ENCODE measurements at regions not wholly inside any gene's neighbourhood (a gene's known extent, or its start where the extent isn't known, plus 50 kb on each side); places are given as distances from the start of the nearest gene placed in this dataset.

DNA sequence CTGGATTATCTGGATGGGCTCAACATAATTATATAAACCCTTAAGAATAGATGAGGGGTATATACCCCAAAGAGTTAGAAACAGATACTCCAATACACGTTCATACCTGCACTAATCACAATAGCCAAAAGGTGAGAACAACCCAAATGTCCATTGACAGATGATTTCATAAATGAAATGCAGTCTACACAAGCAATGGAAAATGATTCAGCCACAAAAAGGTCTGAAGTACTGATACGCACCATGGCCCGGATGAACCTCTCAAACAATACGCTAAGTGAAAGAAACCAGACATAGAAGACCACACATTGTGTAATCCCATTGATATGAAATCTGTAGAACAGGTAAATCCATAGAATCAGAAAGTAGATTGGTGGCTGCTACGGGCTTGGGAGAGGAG, 316.8 kb downstream of the LPIN1 start:
- no peak for DNase-seq

DNA sequence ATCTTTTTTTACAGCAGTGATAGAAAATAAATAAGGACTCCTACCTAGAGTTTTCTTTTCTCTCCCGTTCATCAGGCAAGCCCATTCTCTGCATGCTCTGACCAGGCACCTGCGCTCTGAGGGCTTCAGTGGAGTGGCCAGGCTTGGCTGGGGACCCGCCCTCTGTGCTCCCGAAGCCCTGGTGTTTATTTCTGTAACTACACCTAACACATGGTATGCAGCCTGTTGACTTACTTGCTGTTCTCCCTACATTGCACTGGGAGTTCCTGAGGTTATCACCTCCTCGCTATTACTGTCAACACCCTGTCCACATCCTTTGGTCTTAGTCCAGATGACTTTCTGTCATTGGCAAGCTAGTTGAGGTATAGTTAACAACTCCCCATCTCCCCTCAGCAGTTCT, 317.7 kb downstream of the LPIN1 start:
- DNase-seq = no peak

DNA sequence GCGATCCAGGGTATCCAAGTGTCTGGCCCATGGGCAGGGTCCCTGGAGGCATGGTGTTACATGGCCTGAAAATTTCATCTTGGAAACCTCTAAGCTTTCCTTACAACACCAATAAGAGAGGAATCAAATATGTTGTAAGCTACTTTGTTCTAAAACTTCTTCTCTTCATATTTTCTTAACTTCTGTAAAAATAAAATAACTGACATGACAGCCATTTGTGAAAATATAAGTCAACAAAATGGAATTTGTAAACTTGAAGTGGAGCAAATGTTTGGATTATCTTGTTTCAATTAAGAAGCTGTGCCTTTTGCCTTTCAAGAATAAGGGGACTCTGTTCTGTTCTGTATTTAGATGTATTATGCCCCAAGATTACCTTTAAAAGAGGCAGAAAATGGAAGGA, 319.7 kb downstream of the LPIN1 start:
- DNase-seq = no peak

DNA sequence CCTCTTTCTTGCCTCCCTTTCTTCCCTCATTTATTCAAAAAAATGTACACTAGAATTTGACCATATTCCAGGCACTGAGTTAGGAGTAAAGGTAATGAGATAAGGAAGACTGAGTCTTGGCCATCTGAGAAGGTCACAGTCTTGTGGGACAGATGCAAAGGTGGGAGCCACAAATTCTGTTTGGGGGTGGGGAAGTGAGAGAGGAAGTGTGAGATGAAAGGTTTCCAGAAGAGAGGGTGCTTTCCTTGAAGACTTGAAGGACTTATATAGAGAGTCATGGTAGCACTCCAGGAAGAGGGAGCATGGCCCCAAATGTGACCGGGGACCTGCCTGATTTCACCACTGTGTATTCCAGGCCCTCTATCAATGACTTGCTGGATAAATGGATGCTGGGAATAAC, 320.6 kb downstream of the LPIN1 start:
- no peak for DNase-seq

DNA sequence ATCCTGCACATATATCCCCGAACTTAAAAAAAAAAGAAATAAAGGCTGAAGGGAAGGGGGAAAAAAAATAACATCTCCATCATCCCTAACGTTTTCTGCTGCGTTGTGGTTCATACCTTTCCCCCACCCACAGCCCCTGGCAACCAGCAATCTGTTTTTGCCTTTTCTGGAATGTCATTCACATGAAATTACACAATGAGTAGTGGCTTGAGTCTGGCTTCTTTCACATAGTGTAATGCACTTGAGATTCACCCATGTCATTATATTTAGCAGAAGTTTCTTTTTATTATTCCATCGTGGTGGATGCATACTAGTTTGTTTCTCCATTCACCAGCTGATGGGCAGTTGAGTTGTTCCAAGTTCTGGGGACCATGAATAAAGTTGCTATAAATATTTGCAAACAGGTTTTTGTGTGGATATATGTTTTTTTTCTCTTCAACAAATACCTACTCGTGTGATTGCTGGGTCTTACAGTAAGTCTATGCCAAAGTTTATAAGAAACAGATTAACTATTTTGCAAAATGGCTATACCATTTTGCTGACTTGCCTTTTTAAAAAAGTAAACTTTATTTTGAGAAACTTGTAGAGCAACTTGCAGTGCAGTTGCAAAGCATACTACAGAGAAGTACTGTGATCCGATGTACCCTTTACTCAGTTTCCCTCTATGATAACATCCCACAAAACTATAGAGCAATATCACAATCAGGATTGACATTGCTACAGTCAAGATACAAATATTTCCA, 322.5 kb downstream of the LPIN1 start:
- DNase-seq = no peak

DNA sequence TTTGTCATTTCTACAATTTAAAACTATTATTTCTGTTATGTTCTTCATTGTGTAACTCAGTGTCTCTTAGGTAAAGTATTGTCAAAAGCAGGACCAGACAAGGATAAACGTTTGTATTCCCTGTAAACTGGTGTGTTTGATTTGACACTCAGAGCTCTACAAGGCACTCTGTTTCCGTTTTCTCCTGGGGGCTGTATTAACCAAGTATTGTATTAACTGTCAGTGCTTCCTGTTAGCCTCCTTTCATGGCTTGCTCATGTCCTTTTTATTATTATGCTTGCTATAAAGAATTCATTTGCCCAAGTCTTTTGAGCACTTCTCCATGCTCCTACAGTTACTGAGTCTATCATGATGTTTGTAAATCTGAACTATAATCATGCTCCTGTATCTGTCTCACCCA, 323.7 kb downstream of the LPIN1 start:
- no peak for DNase-seq

DNA sequence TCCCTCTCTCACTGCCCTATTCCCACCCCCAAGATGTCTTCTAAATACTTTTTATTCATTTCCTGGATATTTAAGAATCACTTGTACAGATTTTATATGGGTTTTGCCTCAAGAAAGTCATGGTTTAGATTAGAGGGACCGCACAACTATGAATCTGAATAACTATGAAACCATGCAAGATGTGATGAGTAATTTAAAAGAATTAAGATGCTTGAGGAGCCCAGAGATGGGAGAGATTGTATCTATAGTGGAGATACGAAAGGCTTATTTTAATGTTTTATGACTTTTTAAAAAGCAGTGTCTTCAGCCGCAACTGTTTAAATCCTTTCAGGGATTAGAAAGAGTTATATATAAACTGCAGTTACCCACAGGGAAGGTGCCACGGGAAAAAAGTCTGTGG, 324.1 kb downstream of the LPIN1 start:
- DNase-seq = peak; percentile 27

DNA sequence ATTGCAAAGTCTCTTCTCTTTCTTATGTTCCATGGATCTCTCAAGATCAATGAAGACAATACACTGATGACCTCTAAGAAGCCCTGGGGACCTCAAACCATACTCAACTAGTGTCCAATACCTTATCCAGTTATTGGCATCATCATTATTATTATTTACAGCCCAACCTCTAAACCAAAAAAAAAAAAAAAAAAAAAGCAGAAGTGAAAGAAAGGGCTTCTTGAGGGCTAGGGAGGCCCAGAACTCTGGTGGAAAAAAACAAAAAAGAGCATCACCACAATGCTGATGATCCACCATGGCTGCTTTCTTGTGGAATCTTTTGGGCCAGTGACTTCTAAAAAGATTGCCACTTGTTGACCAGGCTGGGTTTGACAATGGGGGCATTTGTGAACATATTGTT, 324.9 kb downstream of the LPIN1 start:
- DNase-seq = no peak

DNA sequence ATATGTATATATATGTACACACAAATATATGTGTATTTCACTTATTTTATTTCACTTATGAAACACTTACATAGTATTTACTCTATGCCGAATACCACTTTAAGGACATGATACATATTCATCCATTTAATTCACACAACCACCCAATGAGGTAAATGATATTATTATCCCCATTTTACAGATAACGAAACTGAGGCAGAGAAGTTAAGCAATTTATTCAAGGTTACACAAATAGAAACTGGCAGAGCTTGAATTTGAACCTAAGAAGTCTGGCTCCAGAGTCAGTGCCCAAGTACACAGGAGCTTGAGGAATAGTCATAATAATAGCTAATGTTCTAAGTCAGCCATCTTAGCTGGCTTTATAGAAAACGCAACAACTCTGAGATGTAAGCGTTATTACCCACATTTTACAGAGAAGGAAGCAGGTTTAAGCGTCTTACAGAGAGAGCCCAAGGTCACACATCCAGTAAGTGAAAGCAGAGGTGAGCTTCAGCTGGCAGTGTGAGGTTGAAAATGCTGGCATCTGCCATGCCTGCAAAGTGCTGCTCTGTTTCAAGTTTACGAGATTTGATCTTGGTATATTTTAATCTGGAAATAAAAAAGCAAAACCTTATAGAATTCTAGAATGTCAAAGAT, 326.9 kb downstream of the LPIN1 start:
- DNase-seq = no peak

DNA sequence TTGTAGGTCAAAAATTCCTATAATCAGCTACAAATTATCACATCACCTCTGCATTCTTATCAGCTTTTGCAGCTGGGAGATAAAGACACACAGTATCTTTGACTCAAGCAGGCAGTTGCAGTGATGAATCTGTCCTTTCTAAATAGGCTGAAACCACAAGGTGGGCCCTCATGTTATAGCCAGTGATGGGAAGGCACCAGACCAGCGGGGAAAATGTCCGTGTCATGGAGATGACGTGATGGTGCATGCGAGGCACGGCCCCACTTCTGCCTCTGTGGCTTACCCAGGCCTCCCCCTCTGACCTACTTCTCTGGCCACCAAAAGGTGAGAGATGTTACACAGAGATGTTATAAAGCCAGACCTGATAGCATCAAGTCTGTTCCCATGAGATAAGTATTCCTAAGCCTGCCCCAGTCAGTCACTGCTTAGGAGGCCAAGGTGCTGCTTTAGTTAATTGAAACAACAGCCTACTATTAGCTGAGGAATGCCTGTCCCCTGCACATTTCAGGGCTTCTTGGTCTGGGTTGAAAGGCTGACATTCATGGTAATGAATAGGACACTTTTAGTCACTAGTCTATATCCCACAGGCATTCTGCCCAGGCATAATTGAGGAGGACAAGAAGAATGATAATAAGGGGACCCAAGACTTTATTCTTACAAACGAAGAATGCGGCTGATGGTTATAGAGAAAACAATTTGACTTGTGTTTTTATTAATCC, 327.9 kb downstream of the LPIN1 start:
- no peak for DNase-seq

DNA sequence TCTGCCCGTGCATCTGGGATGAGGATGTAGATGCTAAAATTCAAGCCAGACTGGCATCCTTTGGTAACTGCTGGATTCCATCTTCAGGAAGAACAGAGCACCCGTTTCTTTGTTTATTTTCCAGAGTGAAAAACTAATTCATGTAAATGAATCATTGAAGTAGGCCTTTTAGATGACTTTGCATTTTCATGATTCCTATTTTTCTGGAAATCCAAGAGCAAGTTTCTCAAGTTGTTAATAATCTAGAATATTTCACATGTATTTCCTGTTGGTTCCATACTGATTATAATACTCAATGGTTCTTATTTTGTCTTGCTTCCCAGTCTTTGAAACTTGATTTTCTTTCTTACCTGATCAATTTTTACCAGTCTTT, 328.4 kb downstream of the LPIN1 start:
- DNase-seq = no peak

DNA sequence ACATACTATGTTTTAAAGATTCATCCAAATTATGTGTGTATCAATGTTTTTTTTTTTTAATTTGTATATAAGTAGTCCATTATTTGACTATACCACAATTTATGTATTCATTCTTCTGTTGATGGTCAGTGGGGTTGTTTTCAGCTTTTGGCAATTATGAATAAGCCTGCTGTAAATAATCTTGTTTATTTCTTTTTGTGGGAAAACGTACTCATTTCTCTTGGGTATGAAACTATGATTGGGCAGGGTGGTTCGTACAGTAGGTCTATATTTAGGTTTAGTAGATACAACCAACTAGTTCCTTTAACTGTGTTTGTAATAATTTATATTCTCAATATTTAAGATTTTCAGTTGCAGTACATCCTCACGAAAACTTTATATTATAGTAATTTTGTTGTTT, 329.2 kb downstream of the LPIN1 start:
- no peak for DNase-seq

DNA sequence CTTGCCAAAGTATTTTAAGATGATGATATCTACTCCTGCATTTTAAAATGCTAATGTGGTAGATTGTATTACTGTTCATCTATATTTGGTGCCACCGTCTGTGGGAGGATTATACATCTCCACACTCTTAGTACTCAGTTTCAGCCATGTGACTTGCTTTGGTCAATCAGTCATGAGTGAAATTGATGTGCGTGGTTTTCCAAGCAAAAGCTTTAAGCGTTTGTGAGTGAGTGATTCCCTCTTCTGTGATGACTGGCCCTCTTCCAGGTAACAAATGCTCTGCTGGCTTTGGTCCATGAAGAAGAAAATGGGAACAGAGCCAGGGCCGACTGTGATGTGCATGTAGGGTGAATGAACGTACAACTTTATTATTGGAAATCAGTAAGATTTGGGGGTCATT, 330.4 kb downstream of the LPIN1 start:
- no peak for DNase-seq

DNA sequence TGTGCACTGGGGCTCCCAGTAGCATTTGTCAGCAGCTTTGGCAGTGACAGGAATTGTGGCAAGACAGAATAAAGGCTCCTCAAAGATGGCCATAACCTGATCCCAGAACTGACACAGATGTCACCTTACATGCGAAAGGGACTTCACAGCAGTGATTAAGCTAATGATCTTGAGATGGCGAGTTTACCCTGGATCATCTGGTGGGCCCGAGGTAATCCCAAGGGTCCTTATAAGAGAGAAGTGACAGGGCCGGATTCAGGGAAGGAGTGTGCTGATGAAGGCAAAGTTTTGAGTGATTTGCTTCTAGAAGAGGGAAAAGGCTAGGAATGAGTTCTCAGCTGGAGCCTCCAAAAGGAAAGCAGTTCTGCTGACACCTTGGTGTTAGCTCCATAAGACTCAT, 333.9 kb downstream of the LPIN1 start:
- DNase-seq = no peak

DNA sequence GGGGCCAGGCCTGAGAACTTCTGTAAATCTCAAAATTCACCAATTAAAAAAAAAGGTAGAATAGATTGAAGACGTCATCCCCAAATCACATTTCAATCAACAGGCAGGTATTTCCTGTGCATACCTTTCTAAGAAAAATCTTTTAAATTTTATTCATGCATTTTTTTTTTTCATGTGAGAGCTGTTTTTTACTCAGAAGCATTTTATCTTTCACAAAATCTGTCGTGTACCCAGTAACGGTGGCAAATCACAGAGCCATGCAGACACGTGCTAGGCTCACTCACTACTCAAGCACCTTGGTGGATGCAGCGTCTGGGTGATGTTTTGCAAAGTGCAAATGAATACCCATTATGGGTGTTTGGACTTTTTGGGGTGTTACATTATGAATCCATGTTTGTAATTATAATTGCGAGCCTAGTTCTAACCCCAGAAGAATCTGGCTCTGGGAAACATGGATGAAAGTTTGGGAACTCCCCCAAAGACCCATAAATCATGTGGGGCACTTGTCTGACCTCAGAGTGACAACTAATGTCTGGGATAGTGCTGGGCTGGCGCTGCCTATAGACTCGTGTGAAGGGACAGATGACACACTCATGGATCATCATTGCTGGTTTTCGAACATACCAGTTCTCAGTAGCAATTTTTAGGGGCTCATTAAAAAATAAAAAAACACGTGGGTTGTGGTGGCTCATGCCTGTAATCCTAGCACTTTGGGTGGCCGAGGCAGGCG, 335.2 kb downstream of the LPIN1 start:
- DNase-seq = no peak

DNA sequence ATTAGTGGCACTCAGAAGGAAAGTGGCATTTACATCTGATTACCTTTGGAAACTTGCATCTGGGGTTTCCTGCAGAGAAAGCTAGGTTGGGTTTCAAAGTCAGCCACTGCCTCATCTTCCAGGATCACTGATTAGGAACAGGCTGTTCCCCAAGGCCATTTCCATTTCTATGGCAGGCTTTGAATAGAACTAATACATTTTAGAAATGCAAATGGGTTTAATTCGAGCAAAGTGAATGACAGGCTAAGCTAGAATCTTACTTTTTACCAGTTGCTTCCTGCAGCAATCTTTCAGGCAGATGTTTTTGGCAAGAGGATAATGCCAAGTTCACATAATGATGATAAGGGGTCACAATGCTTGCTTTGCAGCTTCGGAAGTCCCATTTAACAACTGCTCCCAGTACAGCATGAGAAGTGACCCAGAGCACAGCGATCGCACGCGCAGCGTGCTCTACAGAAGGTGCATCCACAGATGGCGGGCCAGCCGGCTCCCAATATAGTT, 336.7 kb downstream of the LPIN1 start:
- DNase-seq = no peak

DNA sequence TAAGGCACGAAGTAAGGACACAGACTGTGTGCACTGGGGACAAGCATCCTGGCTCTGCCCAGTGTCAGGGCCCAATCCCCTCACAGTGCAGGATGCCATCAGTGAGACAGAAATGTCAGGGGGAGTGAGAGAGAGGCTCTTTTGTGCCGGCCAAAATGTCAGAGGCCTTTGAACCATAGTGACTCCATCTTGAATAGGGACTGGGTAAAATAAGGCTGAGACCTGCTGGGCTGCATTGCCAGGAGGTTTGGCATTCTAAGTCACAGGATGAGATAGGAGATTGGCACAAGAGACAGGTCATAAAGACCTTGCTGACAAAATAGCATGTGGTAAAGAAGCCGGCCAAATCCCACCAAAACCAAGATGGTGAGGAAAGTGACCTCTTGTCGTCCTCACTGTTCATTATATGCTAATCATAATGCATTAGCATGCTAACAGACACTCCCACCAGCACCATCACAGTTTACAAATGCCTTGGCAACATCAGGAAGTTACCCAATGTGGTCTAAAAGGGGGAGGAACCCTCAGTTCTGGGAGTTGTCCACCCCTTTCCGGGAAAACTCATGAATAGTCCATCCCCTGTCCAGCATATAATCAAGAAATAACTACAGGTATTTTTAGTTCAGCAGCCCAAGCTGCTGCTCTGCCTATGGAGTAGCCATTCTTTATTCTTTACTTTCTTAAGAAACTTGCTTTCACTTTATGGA, 337.4 kb downstream of the LPIN1 start:
- no peak for DNase-seq

DNA sequence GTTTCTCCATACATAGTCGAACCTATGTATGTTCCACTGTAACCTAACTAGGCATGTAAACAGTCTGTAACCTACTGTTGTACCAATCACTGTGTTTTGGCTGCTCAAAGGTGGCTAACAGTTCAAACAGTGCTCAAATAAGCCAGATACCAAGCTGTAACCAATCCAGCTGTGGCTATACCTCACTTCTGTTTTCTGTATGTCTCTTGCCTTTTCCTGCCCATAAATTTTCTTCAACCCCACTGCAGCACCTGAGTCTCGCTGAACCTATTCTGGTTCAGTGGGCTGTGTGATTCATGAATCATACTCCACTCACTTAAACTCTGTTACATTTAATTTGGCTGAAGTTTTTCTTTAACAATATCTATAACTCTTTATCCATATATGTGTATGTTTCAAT, 340.7 kb downstream of the LPIN1 start:
- DNase-seq = no peak

DNA sequence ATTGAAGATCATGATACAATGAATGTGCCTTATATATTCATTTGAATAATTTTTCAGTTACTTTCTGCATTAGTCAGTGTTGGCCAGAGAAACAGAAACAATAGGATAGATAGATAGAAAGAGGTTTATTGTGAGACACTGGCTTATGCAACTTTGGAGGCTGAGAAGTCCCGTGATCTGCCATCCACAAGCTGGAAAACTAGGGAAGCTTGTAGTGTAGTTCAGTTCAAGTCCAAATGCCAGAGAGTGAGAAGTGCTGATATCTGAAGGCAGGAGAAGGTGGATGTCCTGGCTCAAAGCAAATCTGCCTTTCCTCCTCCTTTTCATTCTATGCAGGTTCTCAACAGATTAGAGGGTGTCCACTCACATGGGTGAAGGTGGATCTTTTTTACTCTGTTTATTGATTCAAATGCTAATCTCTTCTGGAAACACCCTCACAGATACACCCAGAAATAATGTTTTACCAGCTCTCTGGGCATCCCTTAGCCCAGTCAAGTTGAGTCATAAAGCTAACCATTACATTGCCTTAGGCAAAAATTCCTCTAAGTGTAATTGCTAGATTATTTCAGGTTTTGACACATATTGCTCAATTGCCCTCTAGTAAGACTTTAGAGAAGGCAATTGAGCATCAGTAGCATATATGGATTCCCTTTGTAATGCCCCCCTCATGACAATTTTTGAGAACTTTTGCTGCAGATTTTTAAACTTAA, 341.4 kb downstream of the LPIN1 start:
- peak; percentile 74 for DNase-seq

DNA sequence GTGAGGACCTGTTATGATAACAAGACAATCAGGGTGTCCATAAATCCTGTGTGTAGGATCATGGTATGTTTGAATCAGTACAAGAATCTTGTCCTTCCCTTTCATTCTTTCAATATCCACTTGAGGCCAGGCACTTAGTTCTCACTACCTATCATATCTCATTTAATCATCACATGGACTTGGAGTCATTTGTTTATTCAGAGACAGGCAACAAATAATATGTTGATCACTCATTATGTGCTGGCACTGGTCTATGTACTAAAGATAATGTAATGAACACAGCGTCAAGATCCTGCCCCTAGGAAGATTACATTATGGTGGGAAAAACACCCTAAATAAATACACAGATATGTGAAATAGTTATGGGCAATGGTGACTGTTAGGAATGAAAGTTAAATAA, 342.6 kb downstream of the LPIN1 start:
- no peak for DNase-seq

DNA sequence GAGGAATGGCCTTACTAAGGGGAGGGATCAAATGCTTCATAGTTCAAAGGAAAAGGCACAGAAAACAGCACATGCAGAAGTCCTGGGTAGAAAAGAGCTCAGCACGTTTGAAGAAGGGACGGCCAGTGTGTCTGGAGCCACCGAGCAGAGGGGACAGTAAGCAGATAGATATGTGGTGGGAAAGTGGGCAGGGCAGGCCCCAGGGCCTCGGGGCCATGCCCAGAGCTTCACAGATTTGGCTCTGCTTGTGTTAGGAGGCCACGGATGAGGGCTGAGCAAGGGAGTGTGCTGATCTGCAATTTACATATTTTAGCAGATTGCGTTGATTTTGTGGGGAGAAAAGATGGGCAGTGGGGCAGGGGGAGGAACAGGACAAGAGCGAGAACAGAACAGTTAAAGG, 343.1 kb downstream of the LPIN1 start:
- no peak for DNase-seq

DNA sequence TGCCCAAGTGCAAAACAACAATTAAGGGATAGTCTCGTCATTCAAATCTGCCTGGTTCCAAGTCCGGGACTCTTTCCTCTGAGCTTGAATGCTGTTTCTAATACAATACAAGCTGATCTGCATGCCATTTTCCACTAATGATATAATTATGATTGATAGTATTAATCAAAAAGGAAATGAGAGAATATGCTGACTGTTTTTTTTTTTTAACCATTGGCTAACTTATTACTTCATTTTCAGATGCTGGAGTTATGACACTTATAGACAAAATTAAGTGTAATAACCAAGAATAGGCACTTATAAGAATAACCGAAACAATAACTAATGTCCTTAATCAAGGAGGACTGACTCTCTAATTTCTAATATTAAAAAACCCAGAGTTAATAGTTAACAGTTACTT, 343.6 kb downstream of the LPIN1 start:
- no peak for DNase-seq
